Left forelimb (tissue), 1 donor: ENCODE measurements at regions not wholly inside any gene's neighbourhood (a gene's known extent, or its start where the extent isn't known, plus 50 kb on each side); places are given as distances from the start of the nearest gene placed in this dataset.

Source experiments
- DNase-seq: peaks from one replicate; pipeline ENCODE4 v3.0.0-alpha.2; 2018; ENCODE audit warnings: low spot score

DNA sequence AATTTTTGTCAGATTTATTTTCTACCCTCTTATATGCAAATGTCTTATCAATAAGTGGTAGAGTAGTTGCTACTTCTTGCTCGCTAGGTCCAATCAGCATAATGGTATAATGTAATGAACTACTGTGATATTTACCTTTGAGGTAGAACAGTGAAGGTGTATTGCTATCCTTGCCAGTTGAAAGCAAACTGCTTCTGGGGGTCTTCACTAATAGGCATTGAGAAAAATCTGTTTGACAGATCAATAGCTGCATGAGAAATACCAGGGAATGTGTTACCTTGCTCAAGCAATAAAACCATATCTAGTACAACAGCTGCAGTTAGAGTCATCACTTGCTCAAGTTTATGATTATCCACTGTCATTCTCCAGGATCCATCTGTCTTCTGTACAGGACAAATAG lies 50.1 kb upstream of the EFEMP1 start:
- DNase-seq, result no peak

GRCh38 chr2:55976681-55977080 lies 53.1 kb upstream of the EFEMP1 start:
- no peak for DNase-seq

DNA sequence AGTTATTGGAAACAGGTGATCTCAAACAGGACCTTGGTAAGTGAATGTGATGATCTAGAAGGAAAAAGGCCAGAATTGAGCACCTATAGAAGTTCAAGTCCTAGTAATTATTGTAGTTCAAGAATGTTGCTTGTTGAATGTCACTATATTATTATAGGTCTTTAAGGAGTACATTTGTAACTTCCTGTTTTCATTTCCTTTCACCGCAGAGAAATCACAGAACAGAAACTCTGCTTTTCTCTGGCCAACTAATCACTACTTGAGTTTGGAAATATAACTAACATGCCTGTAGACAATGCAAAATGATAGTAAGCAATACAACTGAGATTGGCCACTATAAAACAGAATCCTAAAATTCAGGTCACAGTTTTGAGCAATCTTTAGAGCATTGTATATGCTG lies 61.8 kb upstream of the EFEMP1 start:
- no peak for DNase-seq

DNA sequence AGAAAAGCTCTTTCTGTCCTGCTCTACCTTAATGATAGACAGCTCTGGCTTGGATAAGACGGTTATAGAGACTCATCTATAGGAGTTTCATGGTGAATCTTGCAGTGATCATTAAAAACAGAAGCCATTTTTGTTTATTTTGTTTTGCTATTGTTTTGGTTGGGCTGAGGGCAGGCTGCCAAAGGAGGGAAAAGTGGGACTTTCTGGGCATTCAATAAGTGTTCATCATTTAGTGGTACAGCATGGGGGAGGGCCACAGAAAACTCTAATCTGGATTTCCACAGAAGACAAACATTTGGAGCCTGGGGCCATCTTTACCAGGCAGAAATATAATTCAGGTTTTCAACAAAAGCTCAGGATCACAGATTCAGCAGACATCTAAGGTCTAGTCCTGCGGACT lies 62.4 kb upstream of the EFEMP1 start:
- no peak for DNase-seq

DNA sequence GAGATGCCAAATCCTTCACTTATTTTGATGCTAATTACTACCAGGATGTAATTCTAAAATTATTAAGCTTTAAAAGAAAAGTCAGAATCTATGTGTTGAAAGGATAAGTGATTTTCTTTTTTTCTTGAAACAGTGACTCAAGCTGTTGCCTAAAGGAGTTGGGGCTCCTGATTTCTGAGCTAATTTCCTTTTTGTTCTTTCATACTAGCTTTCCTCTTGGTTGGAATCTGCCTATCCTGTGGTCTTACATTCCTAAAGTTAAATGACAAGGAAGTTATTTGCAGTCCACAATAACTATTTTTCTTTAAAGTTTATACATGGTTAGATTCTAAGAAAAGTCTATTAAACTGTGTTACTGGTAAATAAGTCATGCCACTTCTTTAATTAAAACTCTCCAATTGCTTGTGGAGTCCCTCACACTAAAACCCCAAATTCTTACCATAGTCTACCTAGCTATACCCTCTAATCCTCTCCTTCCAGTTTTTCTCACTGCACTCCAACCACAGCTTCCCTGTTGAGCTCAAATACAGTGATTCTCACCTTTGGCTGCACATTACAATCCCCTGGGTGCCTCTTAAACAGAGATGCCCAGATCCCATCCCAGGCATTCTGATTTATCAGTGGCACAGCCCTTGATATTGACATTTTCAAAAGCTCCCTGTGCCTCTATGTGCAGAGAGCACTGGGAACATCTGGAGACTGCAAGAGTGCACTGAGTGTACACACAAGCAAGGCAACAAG lies 63.3 kb upstream of the EFEMP1 start:
- no peak for DNase-seq

DNA sequence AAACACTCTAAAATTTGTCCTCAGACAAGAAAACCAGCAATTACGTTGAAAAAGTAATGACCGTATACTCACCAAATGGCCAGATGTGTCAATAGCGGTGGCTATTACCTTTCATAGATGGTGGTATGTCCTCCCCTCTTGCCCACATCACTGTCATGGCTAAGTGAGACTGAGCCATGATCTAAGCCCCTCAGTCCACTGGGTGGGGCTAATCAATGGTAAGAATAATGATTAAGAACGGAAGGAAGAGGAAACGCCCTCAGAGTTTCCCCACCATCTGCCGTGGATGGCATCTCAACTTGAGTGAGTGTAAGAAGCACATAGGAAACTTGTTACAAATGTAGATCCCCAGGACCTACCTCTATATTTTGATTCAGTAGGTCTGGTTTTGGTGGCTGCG lies 65.8 kb upstream of the EFEMP1 start:
- no peak for DNase-seq

GRCh38 chr2:55992455-55992854 lies 68.9 kb upstream of the EFEMP1 start:
- DNase-seq, result no peak

GRCh38 chr2:55993685-55994084 lies 70.1 kb upstream of the EFEMP1 start:
- DNase-seq, result no peak

GRCh38 chr2:55995211-55995610 lies 71.6 kb upstream of the EFEMP1 start:
- no peak for DNase-seq

DNA sequence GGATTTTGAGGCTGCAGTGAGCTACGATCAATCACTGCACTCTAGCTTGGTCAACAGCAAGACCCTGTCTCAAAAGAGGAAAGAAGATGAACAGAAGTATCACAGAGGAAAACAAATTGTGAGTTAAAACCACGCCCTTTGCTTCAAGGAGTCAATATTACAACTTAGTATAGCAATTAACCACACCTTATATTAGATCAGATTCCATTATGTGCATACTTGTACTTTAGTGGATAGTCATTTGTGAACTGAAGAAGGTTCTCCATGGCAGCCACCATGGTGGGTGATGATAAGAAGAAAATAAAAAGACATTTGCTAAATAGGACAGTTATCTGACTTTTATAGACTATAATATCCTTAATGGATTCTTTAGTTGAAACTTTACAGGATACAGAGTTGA lies 72.3 kb upstream of the EFEMP1 start:
- DNase-seq, result no peak

DNA sequence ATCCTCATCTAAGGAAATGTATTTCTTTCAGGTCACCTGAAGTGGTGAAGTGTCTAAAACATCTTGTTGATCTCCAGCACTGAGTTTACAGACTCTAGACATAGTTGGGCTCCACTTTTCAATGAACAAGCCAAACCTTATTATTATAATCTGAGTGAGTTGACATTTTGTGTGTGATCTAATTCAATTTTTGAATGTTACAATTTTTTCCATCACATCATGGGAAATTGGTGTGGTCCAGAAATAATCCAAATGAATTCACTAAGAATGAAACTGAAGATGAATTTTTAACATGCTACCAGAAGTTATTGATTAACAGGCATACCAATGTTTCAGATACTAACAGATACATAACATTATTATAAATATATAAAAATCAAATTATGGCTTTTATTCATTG lies 75.6 kb upstream of the EFEMP1 start:
- DNase-seq, result no peak

- DNase-seq, result no peak
These were observed 76.2 kb upstream of the EFEMP1 start for GRCh38 chr2:55999790-56000189.

GRCh38 chr2:56001947-56002346 lies 78.4 kb upstream of the EFEMP1 start:
- no peak for DNase-seq

- peak; percentile 72 for DNase-seq
These were observed 85.3 kb upstream of the EFEMP1 start for GRCh38 chr2:56008661-56009431.

- DNase-seq, result no peak
These were observed 86.3 kb upstream of the EFEMP1 start for GRCh38 chr2:56009758-56010458.

DNA sequence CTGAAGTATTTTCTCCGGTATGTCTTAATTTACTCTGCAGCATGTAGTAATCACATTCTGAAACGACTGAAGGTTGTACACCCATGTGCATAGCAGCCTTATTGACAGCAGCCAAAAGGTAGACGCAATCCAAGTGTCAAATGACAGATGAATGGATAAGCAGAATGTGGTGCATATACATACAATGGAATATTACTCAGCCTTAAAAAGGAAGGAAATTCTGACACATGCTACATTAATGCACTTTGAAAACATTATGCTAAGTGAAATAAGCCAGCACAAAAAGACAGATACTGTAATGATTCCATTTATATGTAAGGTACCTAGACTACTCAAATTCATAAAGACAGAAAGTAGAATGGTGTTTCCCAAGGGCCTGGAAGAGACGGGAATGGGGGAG lies 88.0 kb upstream of the EFEMP1 start:
- DNase-seq, result no peak

DNA sequence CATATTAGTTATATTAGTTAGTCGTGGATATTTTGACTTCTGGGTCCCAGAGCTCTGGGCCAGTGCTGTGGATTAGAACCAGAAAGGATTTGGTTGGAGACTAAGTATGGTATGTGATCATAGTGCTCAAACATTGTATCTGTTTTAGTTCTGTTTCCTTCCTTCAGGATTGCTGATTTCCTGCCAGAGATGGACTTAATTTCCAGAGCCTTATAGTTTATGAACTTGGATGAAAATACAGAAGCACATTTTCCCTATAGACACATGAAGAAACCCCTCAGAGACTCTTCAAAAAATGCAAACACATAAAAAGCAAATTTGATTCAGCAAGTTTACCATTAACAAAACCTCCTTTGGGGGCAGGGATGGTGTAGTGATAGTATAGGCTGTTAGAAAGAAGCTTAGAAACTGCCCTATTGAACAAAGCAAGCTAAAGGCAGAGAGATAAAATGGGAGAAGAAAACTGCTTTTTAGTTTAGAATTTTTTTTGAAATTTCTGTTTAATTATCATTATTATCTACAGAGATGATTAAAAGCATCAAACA lies 88.7 kb upstream of the EFEMP1 start:
- no peak for DNase-seq

DNA sequence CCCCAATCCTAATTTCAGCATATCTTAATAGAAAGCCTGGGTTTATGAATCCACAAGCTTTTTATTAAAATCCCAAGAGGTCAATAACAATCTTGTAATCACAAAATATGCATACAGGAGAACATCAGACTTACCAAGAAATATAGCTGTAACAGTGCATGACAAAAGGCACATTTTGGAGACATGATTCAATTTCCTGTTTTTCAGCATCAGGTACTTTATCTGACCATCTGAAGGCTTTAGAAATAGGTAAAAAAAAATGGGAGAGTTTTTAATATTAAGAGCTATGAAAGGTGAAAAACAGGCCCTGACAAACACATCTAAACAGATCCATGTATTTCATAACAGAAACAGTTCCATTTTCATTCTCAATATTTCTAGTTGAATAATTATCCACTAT lies 89.9 kb upstream of the EFEMP1 start:
- DNase-seq, result no peak

GRCh38 chr2:56014046-56014730 lies 90.6 kb upstream of the EFEMP1 start:
- no peak for DNase-seq

DNA sequence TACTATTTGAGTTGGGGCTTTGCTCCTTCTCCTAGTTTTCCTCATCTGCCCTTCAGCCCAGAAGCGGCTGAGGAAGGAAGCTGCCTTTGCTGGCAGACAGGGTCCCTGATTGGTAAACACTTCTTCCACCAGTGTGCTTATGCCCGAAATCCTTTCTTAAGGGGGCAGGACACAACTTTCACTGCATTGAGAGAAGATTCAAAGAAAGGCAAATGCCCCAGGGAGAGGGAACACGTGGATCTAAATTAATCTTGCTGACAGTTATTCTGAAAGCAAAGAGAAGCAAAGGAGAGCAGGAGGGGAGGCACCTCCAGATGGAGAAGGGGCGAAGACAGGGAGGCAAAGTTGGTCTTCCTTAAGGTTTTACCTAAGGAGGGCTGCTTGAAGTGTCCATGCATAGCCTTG lies 92.1 kb upstream of the EFEMP1 start:
- DNase-seq, result no peak

- DNase-seq, result no peak
These were observed 94.2 kb upstream of the EFEMP1 start for GRCh38 chr2:56017784-56018183.

DNA sequence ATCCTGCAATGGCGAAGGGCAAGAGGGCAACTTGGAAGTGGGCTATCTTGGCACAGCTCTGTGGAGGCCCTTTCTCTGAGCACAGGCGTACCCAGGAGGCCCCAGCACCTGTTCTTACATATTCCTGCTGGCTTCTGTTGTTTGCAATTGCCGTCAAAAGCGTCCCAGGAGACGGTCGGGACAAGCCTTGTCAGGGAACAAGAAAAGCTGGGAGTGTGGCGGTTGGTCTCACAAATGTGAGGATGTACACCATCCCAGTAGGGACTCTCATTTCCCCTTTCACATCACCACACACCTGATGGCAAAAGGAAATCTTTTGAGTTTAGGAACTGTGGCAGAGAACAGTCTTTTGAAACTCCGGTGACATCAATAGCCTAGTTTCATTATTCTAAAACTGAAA lies 94.7 kb upstream of the EFEMP1 start:
- DNase-seq, result no peak
